Hepatocyte (in vitro differentiated cells): ENCODE measurements at regions not wholly inside any gene's neighbourhood (a gene's known extent, or its start where the extent isn't known, plus 50 kb on each side); places are given as distances from the start of the nearest gene placed in this dataset.

Experiments used
- EZH2 ChIP-seq: fragments of 200-600 bp; sonication (generic); IDR thresholded peaks from 2 replicates; pipeline ENCODE4 v1.6.1; 2016; ENCODE audit warnings: antibody characterized with exemption, mild to moderate bottlenecking, borderline replicate concordance
- EZH2phosphoT487 ChIP-seq: fragments of 200-600 bp; sonication (generic); IDR thresholded peaks from one replicate; pipeline ENCODE4 v1.6.1; 2018; ENCODE audit warnings: antibody characterized with exemption, mild to moderate bottlenecking, low read depth, moderate library complexity; ENCODE audit not compliant: unreplicated experiment, severe bottlenecking
- TF ChIP-seq, protein P1 (sequence below): fragments of 200-600 bp; sonication (generic); IDR thresholded peaks from 2 replicates; pipeline ENCODE4 v1.5.1; 2016; ENCODE audit warnings: antibody characterized with exemption, mild to moderate bottlenecking; ENCODE audit not compliant: poor library complexity

DNA sequence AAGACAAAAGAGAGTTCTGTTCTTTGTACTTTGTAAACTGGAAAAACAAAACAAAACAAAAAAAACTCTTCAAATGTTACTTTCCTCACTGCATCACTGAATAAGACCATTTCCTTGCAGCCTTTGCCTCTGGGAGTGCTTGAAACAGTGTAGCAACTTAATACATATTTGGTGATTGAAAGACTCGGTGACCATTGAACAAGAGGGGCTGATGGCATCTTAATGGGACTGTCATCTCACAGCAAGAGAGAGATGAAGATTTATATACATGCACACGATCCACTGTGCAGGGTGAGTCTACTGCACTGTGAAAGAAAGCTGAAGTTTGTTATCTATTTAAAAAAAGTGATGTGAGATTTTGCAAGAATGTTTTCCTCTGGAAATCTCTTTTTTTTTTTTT is 111.9 kb upstream of the KLHL25 start:
- no peak for TF ChIP-seq EZH2
- TF ChIP-seq, protein P1, sequence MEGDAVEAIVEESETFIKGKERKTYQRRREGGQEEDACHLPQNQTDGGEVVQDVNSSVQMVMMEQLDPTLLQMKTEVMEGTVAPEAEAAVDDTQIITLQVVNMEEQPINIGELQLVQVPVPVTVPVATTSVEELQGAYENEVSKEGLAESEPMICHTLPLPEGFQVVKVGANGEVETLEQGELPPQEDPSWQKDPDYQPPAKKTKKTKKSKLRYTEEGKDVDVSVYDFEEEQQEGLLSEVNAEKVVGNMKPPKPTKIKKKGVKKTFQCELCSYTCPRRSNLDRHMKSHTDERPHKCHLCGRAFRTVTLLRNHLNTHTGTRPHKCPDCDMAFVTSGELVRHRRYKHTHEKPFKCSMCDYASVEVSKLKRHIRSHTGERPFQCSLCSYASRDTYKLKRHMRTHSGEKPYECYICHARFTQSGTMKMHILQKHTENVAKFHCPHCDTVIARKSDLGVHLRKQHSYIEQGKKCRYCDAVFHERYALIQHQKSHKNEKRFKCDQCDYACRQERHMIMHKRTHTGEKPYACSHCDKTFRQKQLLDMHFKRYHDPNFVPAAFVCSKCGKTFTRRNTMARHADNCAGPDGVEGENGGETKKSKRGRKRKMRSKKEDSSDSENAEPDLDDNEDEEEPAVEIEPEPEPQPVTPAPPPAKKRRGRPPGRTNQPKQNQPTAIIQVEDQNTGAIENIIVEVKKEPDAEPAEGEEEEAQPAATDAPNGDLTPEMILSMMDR: no peak
- no peak for TF ChIP-seq EZH2phosphoT487
